ENCODE measurements at regions not wholly inside any gene's neighbourhood (a gene's known extent, or its start where the extent isn't known, plus 50 kb on each side); places are given as distances from the start of the nearest gene placed in this dataset.

GRCh38 chrX:37956223-37956622 lies 50.1 kb upstream of the SYTL5 start:
- no peaks in the 10 kb centered on the region for H3K36me3 ChIP-seq
- no peaks in the 10 kb centered on the region for H3K4me1 ChIP-seq
- intact Hi-C loops (cut with DNase I), result no loop called here
- H3K27me3 ChIP-seq, result no peaks in the 10 kb centered on the region
- no peak overlapping the region for H3K4me3 ChIP-seq
- H3K27ac ChIP-seq, result no peak overlapping the region
- DNase-seq (ENCODE audit: low spot score in 2 of 2), result no peak
- H3K9me3 ChIP-seq, result no peaks in the 10 kb centered on the region
- TF ChIP-seq CTCF (IDR thresholded peaks at IDR 0.05), result no peak
